ENCODE measurements at regions not wholly inside any gene's neighbourhood (a gene's known extent, or its start where the extent isn't known, plus 50 kb on each side); places are given as distances from the start of the nearest gene placed in this dataset.

GRCh38 chr2:147456779-147457178 lies 388.1 kb upstream of the ACVR2A start:
- Histone ChIP-seq H2AFZ (ENCODE audit: insufficient read depth, low read depth, low read length, poor library complexity, severe bottlenecking) (no peak overlapping the region), H3K4me1 (ENCODE audit: control insufficient read depth in 2 of 2, insufficient read depth in 2 of 2, low read length in 2 of 2) (no peaks in the 10 kb centered on the region), H3K79me2 (ENCODE audit: control insufficient read depth, insufficient read depth, low read length) (no peaks in the 10 kb centered on the region), H3K9ac (ENCODE audit: low read length) (no peak overlapping the region), H3K4me3 (ENCODE audit: control extremely low read depth in 1 of 5, extremely low read depth in 1 of 5, insufficient read depth in 1 of 5, low read depth in 2 of 5, low read length in 4 of 5) (no peak overlapping the region), H3K4me2 (replicated peaks; ENCODE audit: low read depth, low read length, poor library complexity, severe bottlenecking) (no peak overlapping the region), H3K27me3 (replicated peaks in 1 of 4; ENCODE audit: control extremely low read depth in 1 of 4, control insufficient read depth in 3 of 4, insufficient read depth in 4 of 4, low read length in 3 of 4) (no peaks in the 10 kb centered on the region), H3K27ac (ENCODE audit: low read length in 2 of 2) (no peak overlapping the region), H3K9me3 (ENCODE audit: control extremely low read depth in 1 of 3, control insufficient read depth in 2 of 3, insufficient read depth in 1 of 3, low read length in 2 of 3) (no peaks in the 10 kb centered on the region), H4K20me1 (ENCODE audit: control insufficient read depth, insufficient read depth, low read length, poor library complexity, severe bottlenecking) (no peaks in the 10 kb centered on the region), H3K36me3 (replicated peaks in 1 of 2; ENCODE audit: control extremely low read depth in 1 of 2, control insufficient read depth in 1 of 2, extremely low read depth in 1 of 2, insufficient read depth in 2 of 2, low read length in 1 of 2) (no peaks in the 10 kb centered on the region)
- ATAC-seq (ENCODE audit: low read depth) (no peak), DNase-seq (no peak)
- Mint-ChIP-seq H3K27ac (no peak overlapping the region), H3K4me3 (no peak overlapping the region), H3K27me3 (peaks cover 5% of the 10 kb centered on the region), H3K9me3 (ENCODE audit: insufficient read depth) (no peaks in the 10 kb centered on the region), H3K4me1 (no peaks in the 10 kb centered on the region)
- intact Hi-C loops (cut with micrococcal nuclease), result no loop called here
- ChIA-PET CTCF (no interaction called here), POLR2A (no interaction called here)
- TF ChIP-seq EZH2 (IDR thresholded peaks at IDR 0.05; ENCODE audit: borderline replicate concordance, insufficient read depth, low read depth, low read length, poor library complexity, severe bottlenecking), result no peak
- TF ChIP-seq CTCF (IDR thresholded peaks at IDR 0.05), result no peak
- WGBS (ENCODE audit: insufficient coverage), result 88% methylated on average over 1 of the region's 2 CpGs

GRCh38 chr2:147451902-147452515 lies 392.8 kb upstream of the ACVR2A start:
- Histone ChIP-seq H3K4me1 (ENCODE audit: control insufficient read depth in 2 of 2, insufficient read depth in 2 of 2, low read length in 2 of 2) (no peaks in the 10 kb centered on the region), H3K27ac (ENCODE audit: low read length in 2 of 2) (no peak overlapping the region), H2AFZ (ENCODE audit: insufficient read depth, low read depth, low read length, poor library complexity, severe bottlenecking) (no peak overlapping the region), H3K27me3 (replicated peaks in 1 of 4; ENCODE audit: control extremely low read depth in 1 of 4, control insufficient read depth in 3 of 4, insufficient read depth in 4 of 4, low read length in 3 of 4) (no peaks in the 10 kb centered on the region), H3K4me3 (ENCODE audit: control extremely low read depth in 1 of 5, extremely low read depth in 1 of 5, insufficient read depth in 1 of 5, low read depth in 2 of 5, low read length in 4 of 5) (no peak overlapping the region), H3K4me2 (replicated peaks; ENCODE audit: low read depth, low read length, poor library complexity, severe bottlenecking) (no peak overlapping the region), H3K9me3 (ENCODE audit: control extremely low read depth in 1 of 3, control insufficient read depth in 2 of 3, insufficient read depth in 1 of 3, low read length in 2 of 3) (no peaks in the 10 kb centered on the region), H4K20me1 (ENCODE audit: control insufficient read depth, insufficient read depth, low read length, poor library complexity, severe bottlenecking) (no peaks in the 10 kb centered on the region), H3K36me3 (replicated peaks in 1 of 2; ENCODE audit: control extremely low read depth in 1 of 2, control insufficient read depth in 1 of 2, extremely low read depth in 1 of 2, insufficient read depth in 2 of 2, low read length in 1 of 2) (no peaks in the 10 kb centered on the region), H3K9ac (ENCODE audit: low read length) (no peak overlapping the region), H3K79me2 (ENCODE audit: control insufficient read depth, insufficient read depth, low read length) (no peaks in the 10 kb centered on the region)
- ChIA-PET CTCF (no interaction called here), POLR2A (no interaction called here)
- ATAC-seq (ENCODE audit: low read depth) (no peak), DNase-seq (no peak)
- Mint-ChIP-seq H3K4me1 (no peaks in the 10 kb centered on the region), H3K27ac (no peak overlapping the region), H3K9me3 (ENCODE audit: insufficient read depth) (no peaks in the 10 kb centered on the region), H3K27me3 (no peaks in the 10 kb centered on the region), H3K4me3 (no peak overlapping the region)
- TF ChIP-seq EZH2 (IDR thresholded peaks at IDR 0.05; ENCODE audit: borderline replicate concordance, insufficient read depth, low read depth, low read length, poor library complexity, severe bottlenecking), result no peak
- TF ChIP-seq CTCF (IDR thresholded peaks at IDR 0.05), result no peak
- intact Hi-C loops (cut with micrococcal nuclease), result no loop called here
- WGBS (ENCODE audit: insufficient coverage), result no CpG with 5 or more reads among the region's 3 CpGs
